H1 (cell line): ENCODE measurements at regions not wholly inside any gene's neighbourhood (a gene's known extent, or its start where the extent isn't known, plus 50 kb on each side); places are given as distances from the start of the nearest gene placed in this dataset.

Source experiments
- NRF1 ChIP-seq: IDR thresholded peaks from 2 replicates; pipeline ENCODE4 v1.6.1; 2011; ENCODE audit warnings: mild to moderate bottlenecking, low read depth, low read length, improper control_type of control experiment
- TCF12 ChIP-seq: IDR thresholded peaks from 2 replicates; pipeline ENCODE4 v1.6.1; 2011; ENCODE audit warnings: low read depth, mild to moderate bottlenecking, low read length

GRCh38 chr5:104345222-104346016 is 782.8 kb upstream of the NUDT12 start (continued):
- TF ChIP-seq NRF1 (no peak), TCF12 (no peak)
